ENCODE measurements at regions not wholly inside any gene's neighbourhood (a gene's known extent, or its start where the extent isn't known, plus 50 kb on each side); places are given as distances from the start of the nearest gene placed in this dataset.

GRCh38 chr6:81640126-81640525 is 112.4 kb downstream of the TENT5A start:
- Mint-ChIP-seq H3K4me3 (ENCODE audit: unreplicated experiment) (no peak overlapping the region), H3K36me3 (ENCODE audit: insufficient read depth, unreplicated experiment) (no peaks in the 10 kb centered on the region), H3K27me3 (ENCODE audit: insufficient read depth, unreplicated experiment) (no peaks in the 10 kb centered on the region), H3K27ac (ENCODE audit: low read depth, unreplicated experiment) (no peak overlapping the region), H3K9me3 (ENCODE audit: unreplicated experiment) (peaks cover 8% of the 10 kb centered on the region), H3K4me1 (ENCODE audit: insufficient read depth, unreplicated experiment) (peaks cover 5% of the 10 kb centered on the region)
- POLR2A ChIA-PET: no interaction called here
- no TSS peak for BruUV-seq (replicated peaks)
- DNase-seq (ENCODE audit: unreplicated experiment): no peak
- TF ChIP-seq CTCF (IDR thresholded peaks at IDR 0.05; ENCODE audit: unreplicated experiment): no peak
- CTCF ChIA-PET: no interaction called here
- intact Hi-C loops (cut with micrococcal nuclease): no loop called here

- Mint-ChIP-seq H3K9me3 (ENCODE audit: unreplicated experiment) (peaks cover 8% of the 10 kb centered on the region), H3K36me3 (ENCODE audit: insufficient read depth, unreplicated experiment) (no peaks in the 10 kb centered on the region), H3K27me3 (ENCODE audit: insufficient read depth, unreplicated experiment) (no peaks in the 10 kb centered on the region), H3K4me1 (ENCODE audit: insufficient read depth, unreplicated experiment) (peaks cover 5% of the 10 kb centered on the region), H3K4me3 (ENCODE audit: unreplicated experiment) (no peak overlapping the region), H3K27ac (ENCODE audit: low read depth, unreplicated experiment) (no peak overlapping the region)
- ChIA-PET CTCF (interaction anchor here (0.8 kb wide), 1 partner anchor 77 kb away, joined by 3 read pairs; no protein-coding TSS in a partner anchor), POLR2A (interaction anchor here (0.7 kb wide), 1 partner anchor 487 kb away, joined by 3 read pairs; no protein-coding TSS in a partner anchor)
- no peak for TF ChIP-seq CTCF (IDR thresholded peaks at IDR 0.05; ENCODE audit: unreplicated experiment)
- BruUV-seq (replicated peaks): no TSS peak
- DNase-seq (ENCODE audit: unreplicated experiment): no peak
- intact Hi-C loops (cut with micrococcal nuclease): no loop called here
Observed at GRCh38 chr6:81638366-81638765, 114.1 kb downstream of the TENT5A start.

- intact Hi-C loops (cut with micrococcal nuclease): no loop called here
- no peak overlapping the region for H3K4me3 Mint-ChIP-seq (ENCODE audit: unreplicated experiment)
- no TSS peak for BruUV-seq (replicated peaks)
- H3K27me3 Mint-ChIP-seq (ENCODE audit: insufficient read depth, unreplicated experiment): no peaks in the 10 kb centered on the region
- H3K27ac Mint-ChIP-seq (ENCODE audit: low read depth, unreplicated experiment): no peak overlapping the region
- peaks cover 5% of the 10 kb centered on the region for H3K4me1 Mint-ChIP-seq (ENCODE audit: insufficient read depth, unreplicated experiment)
- TF ChIP-seq CTCF (IDR thresholded peaks at IDR 0.05; ENCODE audit: unreplicated experiment): no peak
- ChIA-PET CTCF (no interaction called here), POLR2A (no interaction called here)
- no peak for DNase-seq (ENCODE audit: unreplicated experiment)
- H3K36me3 Mint-ChIP-seq (ENCODE audit: insufficient read depth, unreplicated experiment): no peaks in the 10 kb centered on the region
- H3K9me3 Mint-ChIP-seq (ENCODE audit: unreplicated experiment): peaks cover 8% of the 10 kb centered on the region
Observed at GRCh38 chr6:81636930-81637568, 115.4 kb downstream of the TENT5A start.

- ChIA-PET CTCF (no interaction called here), POLR2A (no interaction called here)
- H3K27ac Mint-ChIP-seq (ENCODE audit: low read depth, unreplicated experiment): no peak overlapping the region
- no peaks in the 10 kb centered on the region for H3K27me3 Mint-ChIP-seq (ENCODE audit: insufficient read depth, unreplicated experiment)
- intact Hi-C loops (cut with micrococcal nuclease): no loop called here
- H3K4me3 Mint-ChIP-seq (ENCODE audit: unreplicated experiment): no peak overlapping the region
- peaks cover 18% of the 10 kb centered on the region for H3K9me3 Mint-ChIP-seq (ENCODE audit: unreplicated experiment)
- no peak for DNase-seq (ENCODE audit: unreplicated experiment)
- peaks cover 5% of the 10 kb centered on the region for H3K4me1 Mint-ChIP-seq (ENCODE audit: insufficient read depth, unreplicated experiment)
- no TSS peak for BruUV-seq (replicated peaks)
- H3K36me3 Mint-ChIP-seq (ENCODE audit: insufficient read depth, unreplicated experiment): no peaks in the 10 kb centered on the region
- no peak for TF ChIP-seq CTCF (IDR thresholded peaks at IDR 0.05; ENCODE audit: unreplicated experiment)
Observed at GRCh38 chr6:81634155-81634880, 118.2 kb downstream of the TENT5A start.

All from MCF 10A (cell line).